ENCODE measurements at regions not wholly inside any gene's neighbourhood (a gene's known extent, or its start where the extent isn't known, plus 50 kb on each side); places are given as distances from the start of the nearest gene placed in this dataset.

DNA sequence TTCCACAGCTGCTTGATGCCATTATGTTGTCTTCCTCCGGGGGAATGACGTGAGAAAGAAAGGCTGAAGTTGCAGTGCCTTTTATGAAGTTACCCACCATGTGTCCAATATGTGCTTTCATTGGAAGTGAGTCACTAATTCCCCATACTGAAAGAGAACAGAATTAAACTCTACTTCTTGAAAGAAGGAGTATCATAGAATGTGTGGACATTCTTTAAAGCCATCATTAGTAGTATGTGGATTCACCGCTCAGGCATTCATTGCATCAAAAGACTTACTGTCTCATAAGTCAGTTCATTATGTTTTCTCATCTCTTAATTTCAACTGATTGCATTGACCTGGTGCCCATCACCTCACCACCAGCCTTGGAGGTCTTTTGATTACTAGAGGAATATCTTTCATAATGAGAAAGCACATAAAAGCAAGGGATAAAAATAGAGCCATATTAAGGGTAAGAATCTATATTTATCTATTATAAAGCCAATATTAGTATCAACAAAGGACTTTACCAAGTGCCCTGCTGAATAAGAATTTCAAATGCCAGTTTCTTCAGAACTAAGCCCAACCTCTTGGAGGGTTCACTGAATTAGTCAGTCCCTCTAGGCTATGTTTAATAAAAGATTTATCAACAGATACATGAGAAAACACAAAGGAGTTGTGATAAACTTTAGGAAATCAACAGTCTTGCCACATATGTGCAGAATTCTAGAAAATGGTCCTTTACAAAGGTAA lies 516.1 kb downstream of the NTRK2 start:
- TF ChIP-seq, protein P1, sequence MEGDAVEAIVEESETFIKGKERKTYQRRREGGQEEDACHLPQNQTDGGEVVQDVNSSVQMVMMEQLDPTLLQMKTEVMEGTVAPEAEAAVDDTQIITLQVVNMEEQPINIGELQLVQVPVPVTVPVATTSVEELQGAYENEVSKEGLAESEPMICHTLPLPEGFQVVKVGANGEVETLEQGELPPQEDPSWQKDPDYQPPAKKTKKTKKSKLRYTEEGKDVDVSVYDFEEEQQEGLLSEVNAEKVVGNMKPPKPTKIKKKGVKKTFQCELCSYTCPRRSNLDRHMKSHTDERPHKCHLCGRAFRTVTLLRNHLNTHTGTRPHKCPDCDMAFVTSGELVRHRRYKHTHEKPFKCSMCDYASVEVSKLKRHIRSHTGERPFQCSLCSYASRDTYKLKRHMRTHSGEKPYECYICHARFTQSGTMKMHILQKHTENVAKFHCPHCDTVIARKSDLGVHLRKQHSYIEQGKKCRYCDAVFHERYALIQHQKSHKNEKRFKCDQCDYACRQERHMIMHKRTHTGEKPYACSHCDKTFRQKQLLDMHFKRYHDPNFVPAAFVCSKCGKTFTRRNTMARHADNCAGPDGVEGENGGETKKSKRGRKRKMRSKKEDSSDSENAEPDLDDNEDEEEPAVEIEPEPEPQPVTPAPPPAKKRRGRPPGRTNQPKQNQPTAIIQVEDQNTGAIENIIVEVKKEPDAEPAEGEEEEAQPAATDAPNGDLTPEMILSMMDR (IDR thresholded peaks at IDR 0.05; ENCODE audit: poor library complexity, severe bottlenecking): no peak
- no peak for TF ChIP-seq EP300 (conservative IDR thresholded peaks at IDR 0.05; ENCODE audit: poor library complexity, severe bottlenecking)
- TF ChIP-seq EZH2 (IDR thresholded peaks at IDR 0.05; ENCODE audit: borderline replicate concordance, insufficient read depth, low read length, poor library complexity, severe bottlenecking): no peak
- no peak for TF ChIP-seq POLR2AphosphoS5 (IDR thresholded peaks at IDR 0.05)
- TF ChIP-seq, protein P2, sequence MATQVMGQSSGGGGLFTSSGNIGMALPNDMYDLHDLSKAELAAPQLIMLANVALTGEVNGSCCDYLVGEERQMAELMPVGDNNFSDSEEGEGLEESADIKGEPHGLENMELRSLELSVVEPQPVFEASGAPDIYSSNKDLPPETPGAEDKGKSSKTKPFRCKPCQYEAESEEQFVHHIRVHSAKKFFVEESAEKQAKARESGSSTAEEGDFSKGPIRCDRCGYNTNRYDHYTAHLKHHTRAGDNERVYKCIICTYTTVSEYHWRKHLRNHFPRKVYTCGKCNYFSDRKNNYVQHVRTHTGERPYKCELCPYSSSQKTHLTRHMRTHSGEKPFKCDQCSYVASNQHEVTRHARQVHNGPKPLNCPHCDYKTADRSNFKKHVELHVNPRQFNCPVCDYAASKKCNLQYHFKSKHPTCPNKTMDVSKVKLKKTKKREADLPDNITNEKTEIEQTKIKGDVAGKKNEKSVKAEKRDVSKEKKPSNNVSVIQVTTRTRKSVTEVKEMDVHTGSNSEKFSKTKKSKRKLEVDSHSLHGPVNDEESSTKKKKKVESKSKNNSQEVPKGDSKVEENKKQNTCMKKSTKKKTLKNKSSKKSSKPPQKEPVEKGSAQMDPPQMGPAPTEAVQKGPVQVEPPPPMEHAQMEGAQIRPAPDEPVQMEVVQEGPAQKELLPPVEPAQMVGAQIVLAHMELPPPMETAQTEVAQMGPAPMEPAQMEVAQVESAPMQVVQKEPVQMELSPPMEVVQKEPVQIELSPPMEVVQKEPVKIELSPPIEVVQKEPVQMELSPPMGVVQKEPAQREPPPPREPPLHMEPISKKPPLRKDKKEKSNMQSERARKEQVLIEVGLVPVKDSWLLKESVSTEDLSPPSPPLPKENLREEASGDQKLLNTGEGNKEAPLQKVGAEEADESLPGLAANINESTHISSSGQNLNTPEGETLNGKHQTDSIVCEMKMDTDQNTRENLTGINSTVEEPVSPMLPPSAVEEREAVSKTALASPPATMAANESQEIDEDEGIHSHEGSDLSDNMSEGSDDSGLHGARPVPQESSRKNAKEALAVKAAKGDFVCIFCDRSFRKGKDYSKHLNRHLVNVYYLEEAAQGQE (IDR thresholded peaks at IDR 0.05; ENCODE audit: borderline replicate concordance): no peak
